ENCODE measurements at regions not wholly inside any gene's neighbourhood (a gene's known extent, or its start where the extent isn't known, plus 50 kb on each side); places are given as distances from the start of the nearest gene placed in this dataset.

DNA sequence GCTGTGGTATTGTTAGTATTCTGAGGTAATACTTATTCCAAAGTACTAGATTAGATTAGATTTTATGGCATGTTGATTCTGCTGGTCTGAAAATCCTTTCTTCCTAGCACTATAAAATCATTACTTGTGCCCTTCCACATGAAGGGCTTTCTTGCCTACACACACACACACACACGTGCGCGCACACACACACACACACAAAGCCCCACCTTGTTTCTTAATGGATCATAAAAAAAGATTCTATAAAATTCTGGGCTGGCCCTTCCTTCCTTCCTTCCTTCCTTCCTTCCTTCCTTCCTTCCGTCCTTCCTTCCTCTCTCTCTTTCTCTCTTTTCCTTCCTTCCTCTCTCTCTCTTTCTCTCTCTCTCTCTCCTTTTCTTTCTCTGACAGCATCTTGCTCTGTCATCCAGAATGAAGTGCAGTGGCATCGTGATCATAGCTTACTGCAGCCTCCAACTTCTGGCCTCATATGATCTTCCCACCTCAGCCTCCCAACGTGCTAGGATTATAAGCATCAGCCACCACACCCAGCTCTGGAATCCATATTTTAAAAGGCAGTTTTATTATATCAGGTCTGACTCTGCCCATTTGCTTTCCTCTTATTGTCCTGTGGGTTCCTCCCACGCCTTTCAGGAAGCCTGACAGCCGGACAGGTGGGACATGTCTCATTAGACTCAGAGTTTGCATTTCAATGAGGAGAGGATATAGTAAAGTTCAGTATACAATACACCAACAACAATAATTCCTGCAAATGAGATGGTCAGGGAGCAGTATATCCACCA lies 321.1 kb downstream of the PIK3C3 start:
- intact Hi-C loops (cut with DNase I) = loop anchor here in 4 of 10 donors (10.0 kb wide), 1 partner anchor 161 kb away; no protein-coding TSS in a partner anchor

DNA sequence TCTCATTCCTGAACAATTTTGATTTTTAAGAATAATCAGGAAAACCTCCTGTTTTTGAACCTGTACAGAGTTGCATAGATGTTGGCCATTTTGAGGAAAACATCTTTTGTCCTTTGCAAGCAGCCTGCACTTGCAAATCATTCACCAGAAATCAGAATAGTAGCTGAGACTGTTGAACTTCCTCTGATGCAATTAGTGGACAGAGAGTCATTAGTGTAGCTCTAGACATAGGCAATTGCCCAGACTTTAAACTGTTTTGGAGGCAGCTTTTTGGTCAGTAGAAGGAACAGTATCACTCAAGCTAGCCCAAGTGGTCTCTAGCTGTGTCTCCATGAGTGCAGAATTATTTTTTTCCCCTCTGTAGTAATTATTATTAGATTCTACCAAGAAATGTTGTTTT lies 326.1 kb downstream of the PIK3C3 start:
- DNase-seq = no peak
- no peaks in the 10 kb centered on the region for H3K27me3 ChIP-seq
- TF ChIP-seq, protein P1, sequence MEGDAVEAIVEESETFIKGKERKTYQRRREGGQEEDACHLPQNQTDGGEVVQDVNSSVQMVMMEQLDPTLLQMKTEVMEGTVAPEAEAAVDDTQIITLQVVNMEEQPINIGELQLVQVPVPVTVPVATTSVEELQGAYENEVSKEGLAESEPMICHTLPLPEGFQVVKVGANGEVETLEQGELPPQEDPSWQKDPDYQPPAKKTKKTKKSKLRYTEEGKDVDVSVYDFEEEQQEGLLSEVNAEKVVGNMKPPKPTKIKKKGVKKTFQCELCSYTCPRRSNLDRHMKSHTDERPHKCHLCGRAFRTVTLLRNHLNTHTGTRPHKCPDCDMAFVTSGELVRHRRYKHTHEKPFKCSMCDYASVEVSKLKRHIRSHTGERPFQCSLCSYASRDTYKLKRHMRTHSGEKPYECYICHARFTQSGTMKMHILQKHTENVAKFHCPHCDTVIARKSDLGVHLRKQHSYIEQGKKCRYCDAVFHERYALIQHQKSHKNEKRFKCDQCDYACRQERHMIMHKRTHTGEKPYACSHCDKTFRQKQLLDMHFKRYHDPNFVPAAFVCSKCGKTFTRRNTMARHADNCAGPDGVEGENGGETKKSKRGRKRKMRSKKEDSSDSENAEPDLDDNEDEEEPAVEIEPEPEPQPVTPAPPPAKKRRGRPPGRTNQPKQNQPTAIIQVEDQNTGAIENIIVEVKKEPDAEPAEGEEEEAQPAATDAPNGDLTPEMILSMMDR (IDR thresholded peaks at IDR 0.05) = no peak
- peaks cover 0 to 3% (median 0%) of the 10 kb centered on the region in 9 donors for H3K4me1 ChIP-seq
- no peak overlapping the region for H3K27ac ChIP-seq
- H3K36me3 ChIP-seq = no peaks in the 10 kb centered on the region
- intact Hi-C loops (cut with DNase I) = no loop called here
- no peak for ATAC-seq
- no peaks in the 10 kb centered on the region for H3K9me3 ChIP-seq
- no peak overlapping the region for H3K4me3 ChIP-seq

More for the DNA sequence above, 321.1 kb downstream of the PIK3C3 start:
- 63 to 66% methylated on average over 7 to 8 of the region's 8 CpGs for WGBS, 2 donors
- no peaks in the 10 kb centered on the region for H3K36me3 ChIP-seq
- no peaks in the 10 kb centered on the region for H3K9me3 ChIP-seq
- H3K27me3 ChIP-seq = no peaks in the 10 kb centered on the region
- no peak for DNase-seq
- TF ChIP-seq, protein P1 (IDR thresholded peaks at IDR 0.05) = no peak
- no peak overlapping the region for H3K27ac ChIP-seq
- no peak for ATAC-seq
- no peak overlapping the region for H3K4me3 ChIP-seq
- peaks cover 0 to 19% (median 9%) of the 10 kb centered on the region in 9 donors for H3K4me1 ChIP-seq

DNA sequence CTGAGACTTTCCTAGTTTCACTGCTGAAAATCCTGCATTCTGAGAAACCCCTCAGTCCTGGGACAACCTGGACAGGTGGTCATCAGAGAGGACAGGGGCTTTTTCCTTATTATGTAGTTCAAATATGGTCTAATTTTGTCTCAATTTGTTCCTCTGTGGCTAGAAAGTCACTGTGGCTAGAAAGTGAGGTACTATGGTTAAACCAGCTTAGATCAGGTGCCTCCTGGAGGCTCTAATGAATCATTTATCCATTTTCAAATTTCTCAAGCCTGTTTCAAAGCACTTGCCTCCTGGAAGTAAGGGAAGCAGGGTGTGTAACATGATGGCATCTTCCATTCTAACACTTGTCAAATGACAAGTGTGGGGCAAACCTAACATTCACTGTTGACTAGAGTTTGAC lies 326.8 kb downstream of the PIK3C3 start:
- Histone ChIP-seq H3K27ac (no peak overlapping the region), H3K36me3 (no peaks in the 10 kb centered on the region), H3K4me1 (no peaks in the 10 kb centered on the region), H3K27me3 (no peaks in the 10 kb centered on the region), H3K4me3 (no peak overlapping the region), H3K9me3 (no peaks in the 10 kb centered on the region)
- no peak for ATAC-seq
- no peak for DNase-seq
- TF ChIP-seq, protein P1 (IDR thresholded peaks at IDR 0.05) = no peak
- intact Hi-C loops (cut with DNase I) = no loop called here

DNA sequence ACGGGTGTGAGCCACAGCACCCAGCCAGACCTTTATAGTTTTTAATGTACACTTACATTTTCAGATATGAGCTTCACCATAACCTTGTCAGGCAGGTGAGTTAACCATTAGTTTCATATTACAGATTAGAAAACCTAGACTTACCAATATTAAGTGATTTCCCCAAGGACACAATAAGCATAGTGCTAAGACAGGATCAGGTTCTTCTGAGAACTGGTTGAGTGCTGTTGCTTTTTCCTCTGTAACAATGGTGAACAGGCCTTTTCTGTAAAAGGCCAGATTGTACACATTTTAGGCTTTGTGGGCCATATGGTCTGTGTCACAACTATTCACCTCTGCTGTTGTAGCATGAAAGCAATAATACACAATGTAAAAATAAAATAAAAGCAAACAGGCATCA lies 332.0 kb downstream of the PIK3C3 start:
- TF ChIP-seq, protein P1 (IDR thresholded peaks at IDR 0.05) = no peak
- no peak overlapping the region for H3K27ac ChIP-seq
- no peak overlapping the region for H3K4me3 ChIP-seq
- DNase-seq = no peak
- no peaks in the 10 kb centered on the region for H3K27me3 ChIP-seq
- peaks cover 0 to 6% (median 0%) of the 10 kb centered on the region in 9 donors for H3K4me1 ChIP-seq
- no peaks in the 10 kb centered on the region for H3K36me3 ChIP-seq
- WGBS, 2 donors = 81 to 83% methylated on average over 1 of the region's 1 CpG
- no peak for ATAC-seq
- intact Hi-C loops (cut with DNase I) = no loop called here
- H3K9me3 ChIP-seq = no peaks in the 10 kb centered on the region

Measured in heart right ventricle (tissue), 16 donors.